CD4-positive, alpha-beta T cell treated with Interleukin-15 for 1 hour (primary cell): ENCODE measurements at regions not wholly inside any gene's neighbourhood (a gene's known extent, or its start where the extent isn't known, plus 50 kb on each side); places are given as distances from the start of the nearest gene placed in this dataset.
"Not testable (repeated sequence)": the region's sequence is repeated elsewhere in the genome, so short reads cannot be mapped to it uniquely, and the experiment has no call there.

Experiments
- DNase-seq: peaks from one replicate; pipeline ENCODE4 v3.0.0-alpha.2; 2020

DNA sequence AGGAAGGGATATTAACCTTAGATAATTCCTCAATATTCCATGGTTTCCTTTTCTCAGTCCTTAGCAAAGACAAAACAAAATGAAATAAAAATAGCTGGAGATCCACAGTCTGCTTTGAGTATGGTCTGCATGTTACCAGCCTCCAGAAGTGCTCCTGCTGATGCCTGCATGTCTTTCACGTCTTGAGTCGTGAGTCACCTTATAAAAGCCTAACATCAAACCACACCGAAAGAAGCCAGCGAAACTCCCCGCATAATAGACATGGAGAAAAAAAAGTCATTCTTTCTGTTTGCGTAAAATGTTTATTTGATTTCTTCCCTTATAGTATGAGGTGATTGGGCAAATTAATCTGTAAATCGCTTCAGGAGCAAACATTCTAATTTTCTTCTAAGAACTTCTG, 380.5 kb downstream of the SLCO4C1 start:
- no peak for DNase-seq

GRCh38 chr5:101904736-101905135, 391.3 kb downstream of the SLCO4C1 start:
- DNase-seq: no peak

GRCh38 chr5:101897914-101898313, 398.2 kb downstream of the SLCO4C1 start:
- DNase-seq: no peak

- no peak for DNase-seq
Measured at GRCh38 chr5:101894985-101895384, 401.1 kb downstream of the SLCO4C1 start.

- DNase-seq: no peak
Measured at GRCh38 chr5:101878190-101878589, 417.9 kb downstream of the SLCO4C1 start.

GRCh38 chr5:101877451-101877850, 418.6 kb downstream of the SLCO4C1 start:
- DNase-seq: no peak

DNA sequence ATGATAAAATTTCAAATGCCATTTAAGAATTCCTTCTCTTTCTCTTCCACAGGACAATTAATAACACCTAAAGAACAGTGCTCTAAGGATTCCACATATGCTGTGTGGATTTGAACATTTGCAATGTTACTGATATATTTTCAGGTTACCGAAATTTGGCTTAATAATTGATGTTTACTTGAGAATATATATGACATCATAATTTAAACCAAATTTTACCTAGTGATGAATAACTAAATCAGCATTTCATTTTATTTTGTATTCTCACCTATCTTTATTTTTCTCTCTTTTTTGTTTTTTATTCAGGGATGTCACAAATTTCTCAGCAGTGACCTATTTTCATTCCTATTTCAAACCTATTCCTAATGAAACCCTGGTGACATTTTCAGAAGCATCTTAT, 429.6 kb downstream of the SLCO4C1 start:
- DNase-seq: no peak

DNA sequence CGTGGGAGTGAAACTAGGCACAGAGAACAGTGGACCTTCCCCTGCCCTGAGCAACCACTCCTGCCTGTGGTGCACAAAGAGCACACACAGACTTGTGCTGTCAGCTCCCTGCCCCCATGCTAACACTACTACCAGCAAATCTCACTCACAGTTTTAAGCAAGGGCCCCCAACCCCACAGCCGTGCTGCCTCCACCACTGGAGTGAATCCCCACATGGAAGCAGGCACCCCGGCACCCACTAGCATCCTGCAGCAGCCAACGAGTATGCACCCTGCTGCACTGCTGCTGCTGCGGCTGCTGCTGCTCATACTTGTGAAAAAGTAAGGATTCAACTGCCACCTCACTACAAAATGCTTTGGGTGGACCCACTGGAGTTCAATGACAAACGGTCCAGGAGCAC, 435.5 kb downstream of the SLCO4C1 start:
- DNase-seq: no peak

- DNase-seq: no peak
Measured at GRCh38 chr5:101860145-101860544, 435.9 kb downstream of the SLCO4C1 start.

DNA sequence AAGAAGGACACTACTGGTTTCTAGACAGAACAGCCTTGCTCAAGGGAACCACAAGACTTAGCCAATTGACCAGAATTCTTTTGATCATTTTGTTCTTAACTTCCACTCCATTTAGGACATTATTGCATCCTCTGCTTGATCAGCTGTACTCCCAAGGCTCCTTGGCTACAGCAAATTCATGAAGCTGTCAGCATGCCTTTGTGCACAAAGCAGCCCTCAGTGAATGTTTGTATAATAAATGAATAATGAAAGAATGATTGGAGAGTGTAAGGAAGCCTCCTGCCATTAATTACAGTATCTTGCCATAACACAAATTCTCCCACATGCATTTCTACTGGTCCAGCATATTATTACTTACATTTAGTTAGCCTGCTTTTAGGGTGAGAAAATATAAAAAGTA, 449.6 kb downstream of the SLCO4C1 start:
- no peak for DNase-seq

DNA sequence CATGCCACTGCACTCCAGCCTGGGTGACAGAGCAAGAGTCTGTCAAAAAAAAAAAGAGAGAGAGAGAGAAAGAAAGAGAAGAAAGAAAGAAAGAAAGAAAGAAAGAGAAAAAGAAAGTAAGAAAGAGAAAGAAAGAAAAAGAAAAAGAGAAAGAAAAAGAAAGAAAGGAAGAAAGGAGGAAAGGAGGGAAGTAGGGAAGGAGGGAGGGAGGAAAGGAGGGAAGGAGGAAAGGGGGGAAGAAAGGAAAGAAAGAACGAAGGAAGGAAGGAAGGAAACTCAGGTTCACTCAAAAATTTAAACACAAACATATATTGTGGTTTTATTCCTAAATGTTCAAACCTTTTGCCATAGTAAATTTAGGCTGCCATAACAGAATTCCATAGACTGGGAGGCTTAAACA, 453.0 kb downstream of the SLCO4C1 start:
- no peak for DNase-seq

- no peak for DNase-seq
Measured at GRCh38 chr5:101838435-101838834, 457.6 kb downstream of the SLCO4C1 start.

GRCh38 chr5:101829255-101829654, 466.8 kb downstream of the SLCO4C1 start:
- DNase-seq: no peak

DNA sequence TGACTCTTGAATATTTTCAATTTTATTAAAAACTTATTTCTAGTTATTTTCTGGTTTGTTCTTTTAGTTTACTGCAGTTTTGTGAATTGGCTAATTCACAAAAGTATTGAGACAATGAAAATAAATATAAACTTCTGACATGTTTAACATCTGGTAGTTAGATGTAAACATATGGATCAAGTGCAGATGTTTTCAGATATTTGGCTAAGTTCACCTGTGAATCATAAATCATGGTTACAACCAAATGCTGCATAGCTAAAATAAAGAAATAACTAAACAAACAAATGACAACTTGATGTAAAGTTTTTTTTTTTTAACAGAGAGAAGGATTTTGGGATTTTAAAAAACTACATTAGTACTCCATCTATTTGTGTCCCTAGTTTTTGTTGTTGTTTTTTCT, 484.6 kb downstream of the SLCO4C1 start:
- DNase-seq: no peak

DNA sequence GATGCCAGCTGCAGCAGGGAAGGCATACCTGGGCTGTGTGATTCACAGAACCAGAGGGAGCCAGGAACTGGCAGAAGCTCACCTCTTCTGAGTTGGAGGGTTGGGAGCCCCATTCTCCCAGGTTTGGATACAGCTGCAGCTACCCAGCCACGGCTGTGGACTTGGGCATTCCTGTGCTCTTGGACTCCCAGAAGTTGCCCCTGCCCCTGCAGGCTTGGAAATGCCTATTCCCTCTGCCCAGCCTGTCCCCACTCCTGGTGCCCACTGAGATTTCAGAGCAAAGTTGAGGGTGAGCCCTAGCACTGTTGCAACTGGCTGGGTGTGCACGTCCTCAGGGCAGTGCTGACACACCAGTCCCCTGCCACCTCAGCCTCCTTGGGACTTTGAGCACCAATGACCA, 489.7 kb downstream of the SLCO4C1 start:
- no peak for DNase-seq

DNA sequence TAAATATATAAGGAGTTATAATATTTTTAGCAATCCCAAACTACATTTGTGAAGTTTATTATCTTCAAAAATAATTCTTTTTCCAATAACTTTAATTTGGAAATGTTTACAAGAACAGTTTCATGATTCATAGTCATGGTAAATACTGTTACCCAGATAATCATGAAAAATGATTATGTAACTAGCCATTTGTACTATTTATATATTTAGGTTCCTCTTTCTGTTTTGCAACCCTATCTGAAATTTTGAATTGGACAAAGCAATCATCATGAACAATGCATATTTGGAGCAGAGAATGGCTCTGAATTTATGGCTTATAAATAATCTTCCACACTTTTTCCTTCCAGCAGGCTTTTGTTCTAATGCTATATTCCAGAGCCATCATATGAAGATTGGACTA, 499.7 kb downstream of the SLCO4C1 start:
- DNase-seq: no peak

GRCh38 chr5:101788797-101789196, 507.3 kb downstream of the SLCO4C1 start:
- no peak for DNase-seq

DNA sequence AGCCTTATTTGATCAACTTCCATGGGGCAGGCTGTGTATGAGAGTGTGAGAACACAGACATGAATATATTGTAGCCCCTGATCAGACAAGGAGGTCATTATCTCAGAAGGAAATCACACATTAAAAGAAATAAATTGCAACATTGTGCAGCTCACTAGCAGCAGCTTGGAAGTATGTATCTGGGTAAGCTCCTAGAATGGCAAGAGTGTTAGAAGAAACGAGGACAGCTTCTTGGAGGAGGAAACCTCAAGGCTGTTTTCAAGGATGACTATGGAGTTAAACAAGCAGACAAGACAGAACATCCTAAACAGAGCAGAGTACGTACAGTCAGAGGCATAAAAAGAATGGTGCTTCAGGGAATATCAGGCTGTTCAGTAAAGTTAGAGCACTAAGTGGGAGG, 511.0 kb downstream of the SLCO4C1 start:
- DNase-seq: no peak

- no peak for DNase-seq
Measured at GRCh38 chr5:101783241-101784013, 512.7 kb downstream of the SLCO4C1 start.

DNA sequence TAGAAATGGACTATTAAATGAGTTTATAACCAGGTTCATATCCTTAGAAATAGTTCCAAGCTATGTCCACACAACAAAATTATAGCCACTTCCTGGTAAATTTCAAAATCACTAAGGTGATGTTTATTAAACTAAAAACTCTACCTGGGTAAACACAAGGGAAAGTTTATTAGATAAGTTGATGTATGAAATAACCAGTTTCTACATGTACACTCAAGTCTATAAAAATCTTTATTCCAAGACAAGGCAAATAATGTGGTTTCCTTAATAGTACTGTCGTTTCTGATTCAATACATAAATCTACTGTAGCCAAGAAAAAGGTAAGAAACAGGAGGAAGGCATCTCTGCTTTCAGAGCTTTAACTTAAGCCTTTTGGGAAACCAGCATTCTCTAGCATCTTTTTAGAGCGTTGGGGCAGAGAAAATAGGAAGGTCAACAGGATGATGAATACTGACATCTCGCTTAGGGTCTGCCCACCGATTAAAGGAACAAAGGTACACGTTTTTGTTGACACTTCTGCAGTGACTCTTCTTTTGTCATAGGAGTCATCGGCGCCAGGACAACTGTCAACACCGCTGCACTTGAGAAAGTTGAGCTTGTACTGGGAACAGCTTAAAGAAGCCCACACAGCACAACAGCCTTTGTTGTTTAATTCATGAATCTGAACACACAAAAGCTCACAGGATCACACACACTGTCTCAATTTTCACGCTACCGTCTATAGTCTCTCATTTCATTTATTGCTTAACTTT, 513.6 kb downstream of the SLCO4C1 start:
- no peak for DNase-seq

DNA sequence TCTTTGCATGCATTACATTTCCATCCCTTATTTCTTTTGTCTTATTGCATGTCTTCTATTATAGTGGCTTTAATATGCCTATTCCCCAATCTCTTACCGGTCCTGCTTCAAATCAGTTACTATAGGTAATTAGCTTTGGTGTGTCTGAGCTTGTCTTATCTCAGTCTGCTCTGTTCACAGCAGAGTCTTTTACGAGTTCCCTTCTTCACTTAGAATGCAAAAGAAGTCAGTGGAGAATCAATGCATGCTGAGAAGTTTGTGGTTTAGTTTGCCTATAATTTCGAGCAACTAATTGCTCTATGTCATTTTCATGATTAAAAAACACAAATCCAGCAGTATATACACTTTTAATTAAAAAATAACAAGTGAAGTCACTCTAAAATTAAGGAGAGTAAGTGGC, 545.0 kb downstream of the SLCO4C1 start:
- no peak for DNase-seq

GRCh38 chr5:101743000-101743399, 553.1 kb downstream of the SLCO4C1 start:
- not testable (repeated sequence) for DNase-seq

GRCh38 chr5:101728933-101729332, 567.2 kb downstream of the SLCO4C1 start:
- DNase-seq: no peak

- no peak for DNase-seq
Measured at GRCh38 chr5:101721543-101721942, 574.5 kb downstream of the SLCO4C1 start.

DNA sequence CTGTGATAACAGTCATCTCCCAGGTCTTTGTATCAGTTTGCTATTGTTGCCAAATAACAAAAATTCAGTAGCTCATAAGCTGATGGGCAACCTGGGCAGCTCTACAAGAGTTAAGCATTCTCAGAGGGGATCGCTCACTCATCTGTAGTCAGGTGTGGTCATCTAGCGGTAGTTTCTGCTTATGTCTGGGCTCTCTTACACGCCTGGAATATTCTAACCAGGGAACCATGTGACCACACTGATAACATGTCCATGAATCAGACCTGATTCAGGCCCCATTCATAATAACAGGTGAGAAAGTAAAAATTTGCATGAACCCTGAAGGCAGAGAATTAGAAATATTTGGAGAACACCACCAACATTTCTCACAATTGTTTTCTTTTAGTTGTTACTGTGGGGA, 576.1 kb downstream of the SLCO4C1 start:
- no peak for DNase-seq
